Fibroblast of the aortic adventitia (primary cell): ENCODE measurements at regions not wholly inside any gene's neighbourhood (a gene's known extent, or its start where the extent isn't known, plus 50 kb on each side); places are given as distances from the start of the nearest gene placed in this dataset.

ENCODE experiments used
- DNase-seq: peaks from one replicate; pipeline ENCODE4 v3.0.0-alpha.2; 2010; ENCODE audit warnings: low read depth
- H3K4me3 ChIP-seq: 2 replicates; pipeline ENCODE4 v1.5.1; 2011; ENCODE audit warnings: low read depth, mild to moderate bottlenecking, control low read depth, low read length, moderate library complexity
- TF ChIP-seq, protein P1 (sequence below): IDR thresholded peaks from 2 replicates; pipeline ENCODE4 v1.5.1; 2011; ENCODE audit warnings: mild to moderate bottlenecking, low read length, control low read depth, inconsistent platforms; ENCODE audit not compliant: insufficient read depth

DNA sequence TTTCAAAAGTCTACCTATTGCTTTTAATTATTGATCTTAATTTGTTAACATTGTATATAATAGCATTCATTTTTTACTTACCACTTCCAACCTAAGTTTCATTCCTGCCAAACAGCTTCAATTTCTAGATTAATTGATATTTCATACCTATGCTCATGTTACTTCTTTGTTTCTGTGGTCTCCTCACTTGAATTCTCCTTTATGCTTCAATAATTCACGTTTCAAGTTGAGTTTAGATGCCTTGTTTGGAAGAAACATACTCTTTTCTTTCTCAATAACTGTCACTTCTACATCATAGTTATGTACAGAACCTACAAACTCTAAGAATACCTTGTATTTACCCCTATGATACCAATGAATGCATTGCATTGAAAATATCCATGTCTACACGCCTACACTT lies 862.2 kb upstream of the LRATD1 start:
- DNase-seq, result no peak
- TF ChIP-seq, protein P1, sequence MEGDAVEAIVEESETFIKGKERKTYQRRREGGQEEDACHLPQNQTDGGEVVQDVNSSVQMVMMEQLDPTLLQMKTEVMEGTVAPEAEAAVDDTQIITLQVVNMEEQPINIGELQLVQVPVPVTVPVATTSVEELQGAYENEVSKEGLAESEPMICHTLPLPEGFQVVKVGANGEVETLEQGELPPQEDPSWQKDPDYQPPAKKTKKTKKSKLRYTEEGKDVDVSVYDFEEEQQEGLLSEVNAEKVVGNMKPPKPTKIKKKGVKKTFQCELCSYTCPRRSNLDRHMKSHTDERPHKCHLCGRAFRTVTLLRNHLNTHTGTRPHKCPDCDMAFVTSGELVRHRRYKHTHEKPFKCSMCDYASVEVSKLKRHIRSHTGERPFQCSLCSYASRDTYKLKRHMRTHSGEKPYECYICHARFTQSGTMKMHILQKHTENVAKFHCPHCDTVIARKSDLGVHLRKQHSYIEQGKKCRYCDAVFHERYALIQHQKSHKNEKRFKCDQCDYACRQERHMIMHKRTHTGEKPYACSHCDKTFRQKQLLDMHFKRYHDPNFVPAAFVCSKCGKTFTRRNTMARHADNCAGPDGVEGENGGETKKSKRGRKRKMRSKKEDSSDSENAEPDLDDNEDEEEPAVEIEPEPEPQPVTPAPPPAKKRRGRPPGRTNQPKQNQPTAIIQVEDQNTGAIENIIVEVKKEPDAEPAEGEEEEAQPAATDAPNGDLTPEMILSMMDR, result no peak
- H3K4me3 ChIP-seq, result no peak overlapping the region

DNA sequence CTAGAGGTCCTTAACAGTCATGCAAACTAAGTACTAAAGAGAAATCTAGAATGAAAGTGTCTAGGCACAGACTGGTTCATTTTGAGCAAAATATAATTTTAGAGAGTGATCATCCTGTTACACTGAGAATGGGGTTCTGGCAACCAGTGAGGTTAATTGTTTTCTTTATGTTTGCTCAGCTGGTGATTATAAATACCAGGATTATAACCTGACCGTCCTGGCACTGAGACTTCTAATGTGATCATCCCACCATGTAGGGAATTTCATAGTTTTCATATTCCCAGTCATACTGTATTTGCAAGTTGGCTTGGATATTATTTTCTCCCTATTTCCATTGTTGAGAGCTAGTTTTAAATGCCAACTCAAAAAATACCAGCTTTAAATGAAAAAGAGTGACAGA lies 852.5 kb upstream of the LRATD1 start:
- no peak for DNase-seq
- TF ChIP-seq, protein P1, result no peak
- H3K4me3 ChIP-seq, result no peak overlapping the region

DNA sequence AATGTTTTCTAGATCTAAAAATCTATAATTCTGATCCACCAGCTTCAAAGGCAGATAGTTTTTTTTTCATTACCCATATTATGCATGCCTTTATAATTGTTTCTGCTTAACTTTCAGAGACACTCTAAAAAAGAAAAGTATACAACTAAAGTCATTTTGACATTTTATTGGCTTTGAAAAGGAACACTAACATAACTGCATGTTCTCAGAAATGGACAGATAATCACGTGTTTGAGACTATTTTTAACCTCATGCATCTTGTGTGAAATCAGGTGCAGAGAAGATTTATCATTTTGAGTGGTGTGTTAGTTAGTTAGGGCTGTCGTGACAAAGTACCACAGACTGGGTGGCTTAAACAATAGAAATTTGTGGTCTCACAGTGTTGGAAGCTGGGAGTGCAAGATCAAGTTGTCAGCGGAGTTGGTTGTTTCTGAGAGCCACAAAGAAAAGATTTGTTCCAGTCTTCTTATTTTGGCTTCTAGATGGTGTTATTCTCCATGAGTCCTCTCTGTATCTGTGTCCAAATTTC lies 841.4 kb upstream of the LRATD1 start:
- H3K4me3 ChIP-seq, result no peak overlapping the region
- DNase-seq, result no peak
- TF ChIP-seq, protein P1, result no peak

DNA sequence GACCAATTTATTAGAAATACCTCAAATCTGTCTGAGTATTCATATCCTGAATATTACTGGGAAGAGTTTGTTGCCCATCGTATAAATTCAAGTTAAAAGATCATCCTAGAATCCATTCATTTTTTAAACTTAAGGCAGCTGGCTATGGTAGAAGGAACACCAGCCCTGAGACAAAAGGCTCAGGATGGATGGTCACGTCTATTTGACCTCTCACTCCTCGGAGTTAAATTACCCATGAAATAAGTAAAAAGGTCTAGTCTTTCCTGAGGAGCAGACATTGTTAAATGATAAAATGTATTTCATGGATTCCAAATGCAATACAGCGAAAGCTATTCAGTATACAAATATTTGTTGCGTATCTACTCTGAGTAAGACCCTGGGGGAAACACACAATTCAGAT lies 826.0 kb upstream of the LRATD1 start:
- TF ChIP-seq, protein P1, result no peak
- DNase-seq, result no peak
- H3K4me3 ChIP-seq, result no peak overlapping the region

DNA sequence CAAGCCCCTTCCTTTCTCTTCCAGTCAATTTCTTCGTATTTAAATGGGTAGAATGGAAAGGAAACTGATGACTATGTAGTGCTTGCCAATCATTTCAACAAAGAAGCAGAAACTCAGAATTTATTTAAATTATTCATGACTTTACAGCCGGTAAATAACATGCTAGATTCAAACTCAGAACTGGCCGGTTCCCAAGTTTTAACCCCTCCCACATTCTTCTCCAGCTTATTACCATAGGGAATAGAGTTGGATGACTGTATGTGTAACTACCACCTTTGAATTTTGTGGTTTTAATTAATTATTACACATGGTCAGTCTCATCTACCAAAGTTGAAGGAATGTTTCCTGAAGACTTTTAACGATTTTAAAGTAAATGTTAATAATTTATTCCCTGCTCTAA lies 819.3 kb upstream of the LRATD1 start:
- H3K4me3 ChIP-seq, result no peak overlapping the region
- TF ChIP-seq, protein P1, result no peak
- DNase-seq, result no peak

DNA sequence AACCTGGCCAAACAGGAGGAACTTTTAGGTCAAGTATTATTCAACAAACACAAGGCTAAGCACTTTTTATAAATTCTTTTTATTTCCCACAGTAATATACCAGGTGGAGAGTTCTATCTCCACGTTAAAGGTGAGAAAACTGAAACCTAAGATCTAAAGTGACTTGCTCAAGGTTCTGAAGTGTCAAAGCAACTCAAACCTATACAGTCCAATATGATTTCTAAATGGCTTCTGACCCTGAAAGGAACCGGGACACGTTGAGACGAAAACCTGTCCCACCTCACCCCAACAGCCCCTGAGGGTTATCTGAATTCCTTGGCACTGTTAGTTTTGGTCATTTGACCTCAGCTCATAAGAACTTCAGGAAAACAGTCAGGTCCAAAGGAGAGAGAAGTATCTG lies 814.5 kb upstream of the LRATD1 start:
- no peak for DNase-seq
- TF ChIP-seq, protein P1, result no peak
- no peak overlapping the region for H3K4me3 ChIP-seq

DNA sequence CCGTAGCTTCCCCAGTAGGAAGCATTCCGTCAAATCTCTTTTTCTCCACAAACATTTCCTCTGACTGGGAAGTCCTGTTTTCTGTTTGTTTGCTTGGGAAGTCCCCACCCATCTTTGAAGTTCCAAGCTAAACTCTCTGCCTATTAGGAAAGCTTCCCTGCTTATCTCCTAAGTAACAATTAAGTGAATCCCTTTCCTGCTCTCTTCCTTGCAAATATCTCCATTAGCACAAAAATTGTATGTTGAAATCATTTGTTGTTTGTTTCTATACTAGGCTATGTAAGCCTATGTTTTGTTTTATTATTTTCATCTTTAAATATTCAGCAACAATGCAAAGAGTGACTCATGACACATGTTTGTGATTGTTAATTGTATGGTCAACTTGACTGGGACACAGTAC lies 812.6 kb upstream of the LRATD1 start:
- H3K4me3 ChIP-seq, result no peak overlapping the region

More for the DNA sequence above, 812.6 kb upstream of the LRATD1 start:
- no peak for DNase-seq
- TF ChIP-seq, protein P1, result no peak
